HUES6 (cell line): ENCODE measurements at regions not wholly inside any gene's neighbourhood (a gene's known extent, or its start where the extent isn't known, plus 50 kb on each side); places are given as distances from the start of the nearest gene placed in this dataset.

Experiments used
- H3K27ac ChIP-seq: 2 replicates; pipeline ENCODE4 v1.7.0; 2013; ENCODE audit warnings: low read depth, mild to moderate bottlenecking, low read length, inconsistent platforms
- H3K27me3 ChIP-seq: 2 replicates; pipeline ENCODE4 v1.6.1; 2013; ENCODE audit warnings: low read length; ENCODE audit not compliant: control insufficient read depth, insufficient read depth
- H3K36me3 ChIP-seq: 2 replicates; pipeline ENCODE4 v1.6.1; 2013; ENCODE audit warnings: low read length; ENCODE audit not compliant: control insufficient read depth, insufficient read depth
- H3K4me1 ChIP-seq: 2 replicates; pipeline ENCODE4 v1.6.1; 2013; ENCODE audit warnings: low read length; ENCODE audit not compliant: control insufficient read depth, insufficient read depth
- H3K4me3 ChIP-seq: 2 replicates; pipeline ENCODE4 v1.5.1; 2013; ENCODE audit warnings: low read depth, low read length
- H3K9ac ChIP-seq: one replicate; pipeline ENCODE4 v1.6.1; 2013; ENCODE audit warnings: mild to moderate bottlenecking, low read length
- H3K9me3 ChIP-seq: 2 replicates; pipeline ENCODE4 v1.6.1; 2013; ENCODE audit warnings: low read depth, low read length; ENCODE audit not compliant: control insufficient read depth, insufficient read depth

GRCh38 chr13:37277007-37277406 lies 171.5 kb upstream of the CSNK1A1L start:
- Histone ChIP-seq H3K4me1 (no peaks in the 10 kb centered on the region), H3K36me3 (no peaks in the 10 kb centered on the region), H3K27ac (no peak overlapping the region), H3K4me3 (no peak overlapping the region), H3K9ac (no peak overlapping the region), H3K27me3 (no peaks in the 10 kb centered on the region), H3K9me3 (peaks cover 7% of the 10 kb centered on the region)

- Histone ChIP-seq H3K4me1 (no peaks in the 10 kb centered on the region), H3K27ac (no peak overlapping the region), H3K9ac (no peak overlapping the region), H3K36me3 (no peaks in the 10 kb centered on the region), H3K4me3 (no peak overlapping the region), H3K9me3 (peaks cover 7% of the 10 kb centered on the region), H3K27me3 (no peaks in the 10 kb centered on the region)
These were observed 169.4 kb upstream of the CSNK1A1L start for GRCh38 chr13:37274569-37275497.

GRCh38 chr13:37273836-37274235 lies 168.4 kb upstream of the CSNK1A1L start:
- no peaks in the 10 kb centered on the region for H3K4me1 ChIP-seq

GRCh38 chr13:37270226-37271001 lies 164.9 kb upstream of the CSNK1A1L start:
- H3K27me3 ChIP-seq = no peaks in the 10 kb centered on the region
- no peak overlapping the region for H3K27ac ChIP-seq
- H3K4me3 ChIP-seq = no peak overlapping the region
- no peaks in the 10 kb centered on the region for H3K4me1 ChIP-seq
- peaks cover 5% of the 10 kb centered on the region; the same call in 1 of the 2 replicates for H3K9me3 ChIP-seq
- no peaks in the 10 kb centered on the region for H3K36me3 ChIP-seq
- no peak overlapping the region for H3K9ac ChIP-seq

More at GRCh38 chr13:37273836-37274235, 168.4 kb upstream of the CSNK1A1L start:
- no peak overlapping the region for H3K9ac ChIP-seq
- H3K27me3 ChIP-seq = no peaks in the 10 kb centered on the region
- H3K9me3 ChIP-seq = peaks cover 7% of the 10 kb centered on the region
- H3K4me3 ChIP-seq = no peak overlapping the region
- H3K27ac ChIP-seq = no peak overlapping the region
- H3K36me3 ChIP-seq = no peaks in the 10 kb centered on the region

GRCh38 chr13:37263871-37264270 lies 158.4 kb upstream of the CSNK1A1L start:
- peaks cover 17% of the 10 kb centered on the region for H3K9me3 ChIP-seq
- no peak overlapping the region for H3K27ac ChIP-seq
- no peak overlapping the region for H3K9ac ChIP-seq
- H3K4me3 ChIP-seq = no peak overlapping the region
- no peaks in the 10 kb centered on the region for H3K27me3 ChIP-seq
- no peaks in the 10 kb centered on the region for H3K4me1 ChIP-seq
- no peaks in the 10 kb centered on the region for H3K36me3 ChIP-seq

- Histone ChIP-seq H3K9me3 (peaks cover 17% of the 10 kb centered on the region), H3K27ac (no peak overlapping the region), H3K4me3 (no peak overlapping the region), H3K36me3 (no peaks in the 10 kb centered on the region), H3K9ac (no peak overlapping the region), H3K27me3 (no peaks in the 10 kb centered on the region), H3K4me1 (no peaks in the 10 kb centered on the region)
These were observed 152.2 kb upstream of the CSNK1A1L start for GRCh38 chr13:37257706-37258105.

GRCh38 chr13:37257051-37257450 lies 151.6 kb upstream of the CSNK1A1L start:
- H3K27me3 ChIP-seq = no peaks in the 10 kb centered on the region
- H3K9ac ChIP-seq = no peak overlapping the region
- H3K27ac ChIP-seq = no peak overlapping the region
- no peaks in the 10 kb centered on the region for H3K36me3 ChIP-seq
- no peaks in the 10 kb centered on the region for H3K4me1 ChIP-seq
- H3K4me3 ChIP-seq = no peak overlapping the region
- H3K9me3 ChIP-seq = peaks cover 13% of the 10 kb centered on the region

GRCh38 chr13:37241786-37242185 lies 136.3 kb upstream of the CSNK1A1L start:
- Histone ChIP-seq H3K4me1 (no peaks in the 10 kb centered on the region), H3K27ac (no peak overlapping the region), H3K27me3 (no peaks in the 10 kb centered on the region), H3K36me3 (no peaks in the 10 kb centered on the region), H3K4me3 (no peak overlapping the region), H3K9ac (no peak overlapping the region), H3K9me3 (peaks cover 15% of the 10 kb centered on the region; the same call in 1 of the 2 replicates)

- Histone ChIP-seq H3K4me3 (no peak overlapping the region), H3K27me3 (no peaks in the 10 kb centered on the region), H3K36me3 (no peaks in the 10 kb centered on the region), H3K9me3 (no peaks in the 10 kb centered on the region), H3K27ac (no peak overlapping the region), H3K4me1 (no peaks in the 10 kb centered on the region), H3K9ac (no peak overlapping the region)
These were observed 124.9 kb upstream of the CSNK1A1L start for GRCh38 chr13:37230346-37230745.

- Histone ChIP-seq H3K36me3 (no peaks in the 10 kb centered on the region), H3K27ac (no peak overlapping the region), H3K9me3 (no peaks in the 10 kb centered on the region), H3K9ac (no peak overlapping the region), H3K27me3 (no peaks in the 10 kb centered on the region), H3K4me3 (no peak overlapping the region), H3K4me1 (no peaks in the 10 kb centered on the region)
These were observed 124.5 kb upstream of the CSNK1A1L start for GRCh38 chr13:37229931-37230330.

- Histone ChIP-seq H3K27ac (no peak overlapping the region), H3K27me3 (no peaks in the 10 kb centered on the region), H3K36me3 (no peaks in the 10 kb centered on the region), H3K4me1 (no peaks in the 10 kb centered on the region), H3K9ac (no peak overlapping the region), H3K9me3 (no peaks in the 10 kb centered on the region), H3K4me3 (no peak overlapping the region)
These were observed 121.5 kb upstream of the CSNK1A1L start for GRCh38 chr13:37226971-37227370.
